Activated effector memory CD4-positive, alpha-beta T cell treated with Interleukin-2 at 50 U/mL for 16 hours (primary cell): ENCODE measurements at regions not wholly inside any gene's neighbourhood (a gene's known extent, or its start where the extent isn't known, plus 50 kb on each side); places are given as distances from the start of the nearest gene placed in this dataset.
"Not testable (repeated sequence)": the region's sequence is repeated elsewhere in the genome, so short reads cannot be mapped to it uniquely, and the experiment has no call there.

Experiments used
- DNase-seq: peaks from one replicate; pipeline ENCODE4 v3.0.0-alpha.2; 2020

DNA sequence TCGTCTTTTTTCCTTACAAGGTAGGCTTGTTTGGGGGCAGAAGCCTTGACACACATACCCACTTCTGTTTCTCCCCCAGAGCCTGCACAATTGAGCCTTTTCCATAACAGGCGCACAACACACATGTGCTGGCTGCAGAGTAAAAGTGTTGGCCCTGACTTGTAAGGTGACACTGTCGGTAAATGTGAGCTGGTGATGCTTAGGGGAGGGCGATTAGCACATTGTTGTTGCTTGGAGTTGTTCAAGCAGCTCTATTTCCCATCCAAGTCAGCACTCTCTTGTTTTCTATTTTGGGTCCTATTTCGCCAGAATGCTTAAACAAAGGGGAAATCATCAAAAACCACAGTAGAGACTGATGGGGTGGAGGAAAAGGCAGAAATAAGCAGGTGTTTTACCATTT lies 51.9 kb upstream of the PTPRJ start:
- no peak for DNase-seq

DNA sequence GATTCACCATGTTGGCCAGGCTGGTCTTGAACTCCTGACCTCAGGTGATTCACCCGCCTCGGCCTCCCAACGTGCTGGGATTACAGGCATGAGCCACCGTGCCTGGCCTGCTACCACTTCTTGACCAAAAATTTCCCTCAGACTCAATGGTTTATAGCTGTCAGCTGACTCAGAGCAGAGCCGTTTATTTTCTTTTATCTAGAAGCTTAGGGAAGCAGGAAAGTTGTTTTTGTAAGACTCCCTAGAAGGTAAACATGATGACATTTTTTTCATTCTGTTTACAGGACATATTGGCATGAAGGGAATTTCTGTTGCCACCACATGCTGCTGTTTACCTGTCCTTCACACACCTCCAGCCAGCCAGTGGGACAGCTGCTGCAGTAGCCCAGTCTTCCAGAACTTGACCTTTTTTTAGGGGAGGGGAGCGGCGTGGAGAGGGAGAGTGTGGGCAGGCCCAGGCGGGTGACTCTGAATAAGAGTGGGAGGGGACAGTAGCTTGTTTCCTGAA lies 56.1 kb upstream of the PTPRJ start:
- DNase-seq: no peak

DNA sequence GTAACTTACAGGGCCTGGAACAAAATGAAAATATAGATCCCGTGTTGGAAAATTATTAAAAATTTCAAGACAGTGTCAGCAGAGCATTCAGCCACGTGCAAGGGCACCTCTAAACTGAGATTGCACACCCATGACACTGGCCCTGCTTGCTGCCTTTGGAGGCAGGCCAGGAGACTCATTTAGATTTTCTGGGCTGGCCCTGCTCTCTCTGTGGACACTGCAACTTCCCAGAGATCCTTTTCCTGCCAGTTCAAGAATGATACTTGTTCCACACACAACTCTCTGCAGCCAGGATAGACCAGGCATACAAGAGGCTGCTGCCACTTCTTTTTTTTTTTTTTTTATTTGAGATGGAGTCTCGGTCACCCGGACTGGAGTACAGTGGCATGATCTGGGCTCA lies 56.7 kb upstream of the PTPRJ start:
- DNase-seq: no peak

DNA sequence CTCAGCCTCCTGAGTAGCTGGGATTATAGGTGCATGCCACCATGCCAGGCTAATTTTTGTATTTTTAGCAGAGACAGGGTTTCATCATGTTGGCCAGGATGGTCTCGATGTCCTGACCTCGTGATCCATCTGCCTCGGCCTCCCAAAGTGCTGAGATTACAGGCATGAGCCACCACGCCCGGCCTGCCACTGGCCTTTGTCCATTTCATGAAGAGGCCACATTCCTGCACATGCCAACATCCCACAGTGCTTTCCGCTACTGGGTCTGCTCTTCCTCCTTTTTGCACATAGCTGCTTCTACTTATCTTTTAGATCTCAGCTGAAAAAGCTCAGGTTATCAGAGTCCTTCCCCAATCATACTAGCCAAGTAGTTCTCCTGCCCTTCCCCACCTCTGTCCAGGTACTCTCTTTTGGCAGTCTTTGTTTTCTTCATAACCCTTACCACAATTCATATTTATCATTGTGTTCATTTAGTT lies 59.2 kb upstream of the PTPRJ start:
- not testable (repeated sequence) for DNase-seq

DNA sequence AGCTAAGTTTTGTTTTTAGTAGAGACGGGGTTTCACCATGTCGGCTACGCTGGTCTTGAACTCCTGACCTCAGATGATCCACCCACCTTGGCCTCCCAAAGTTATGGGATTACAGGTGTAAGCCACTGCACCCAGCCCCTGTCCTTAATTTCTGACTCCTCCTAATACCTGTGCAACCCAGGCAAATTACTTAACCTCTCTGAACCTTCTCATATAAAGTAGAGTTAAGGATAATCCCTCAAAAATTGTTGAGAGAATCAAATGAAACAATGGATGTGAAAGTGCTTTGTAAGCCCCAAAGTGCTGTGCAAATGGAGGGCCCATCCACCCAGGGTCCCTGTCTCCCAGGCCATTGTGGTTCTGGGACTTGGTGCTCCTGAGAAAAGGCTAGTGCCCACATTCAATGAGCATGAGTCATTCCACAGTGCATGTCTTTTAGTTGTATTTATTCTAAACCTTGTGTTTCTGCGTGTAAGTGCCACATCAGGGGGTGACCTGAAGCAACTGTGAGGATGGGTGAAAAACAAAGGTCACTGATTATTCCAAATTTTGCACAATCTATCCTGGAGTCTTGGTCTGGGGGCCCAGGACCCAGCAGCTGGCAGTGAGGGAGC lies 61.4 kb upstream of the PTPRJ start:
- no peak for DNase-seq

DNA sequence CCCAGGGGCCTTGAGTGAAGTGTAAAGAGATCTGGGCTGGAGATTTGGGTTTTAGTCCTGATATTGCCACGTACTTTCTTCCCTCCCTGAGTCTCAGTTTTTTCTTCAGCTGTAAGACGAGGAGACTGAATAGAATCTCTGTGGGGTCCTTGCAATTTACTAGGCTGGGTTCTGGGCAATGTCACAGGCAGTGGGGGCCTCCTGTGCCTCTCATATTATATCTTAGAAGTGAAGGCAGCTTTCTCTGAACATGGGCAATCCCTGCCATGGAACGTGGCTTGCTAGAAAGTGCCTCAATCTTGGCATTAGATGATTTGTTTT lies 62.0 kb upstream of the PTPRJ start:
- DNase-seq: no peak

DNA sequence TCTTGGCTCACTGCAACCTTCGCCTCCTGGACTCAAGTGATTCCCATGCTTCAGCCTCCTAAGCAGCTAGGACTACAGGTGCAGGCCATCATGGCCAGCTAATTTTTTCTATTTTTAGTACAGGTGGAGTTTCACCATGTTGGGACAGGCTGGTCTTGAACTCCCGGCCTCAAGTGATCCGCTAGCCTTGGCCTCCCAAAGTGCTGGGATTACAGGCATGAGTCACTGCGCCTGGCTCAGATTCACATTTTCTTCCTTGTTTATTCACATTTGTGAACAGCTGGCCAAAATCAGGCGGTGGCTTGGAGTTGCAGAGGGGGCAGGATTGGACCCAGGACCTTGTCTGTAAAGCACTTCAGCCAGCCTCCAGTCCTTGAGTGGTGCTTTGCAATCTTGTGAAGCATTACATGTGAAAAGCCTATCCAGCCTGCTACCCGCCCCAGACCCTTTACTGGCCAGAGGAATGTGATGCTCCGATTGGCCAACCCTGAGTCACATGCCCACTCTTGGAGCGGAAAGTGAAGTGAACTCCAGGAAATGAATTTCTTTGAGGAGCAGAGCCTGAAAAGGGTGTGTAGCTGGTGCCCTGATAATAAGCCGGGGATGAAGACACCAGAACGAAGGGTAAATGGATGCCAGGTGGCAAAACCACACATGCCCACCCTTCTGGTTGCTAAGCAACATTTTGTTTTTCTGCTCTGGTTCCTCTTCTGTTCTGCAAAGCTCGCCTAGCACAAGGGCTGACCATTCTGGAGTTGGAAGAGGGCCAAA lies 62.6 kb upstream of the PTPRJ start:
- DNase-seq: no peak

DNA sequence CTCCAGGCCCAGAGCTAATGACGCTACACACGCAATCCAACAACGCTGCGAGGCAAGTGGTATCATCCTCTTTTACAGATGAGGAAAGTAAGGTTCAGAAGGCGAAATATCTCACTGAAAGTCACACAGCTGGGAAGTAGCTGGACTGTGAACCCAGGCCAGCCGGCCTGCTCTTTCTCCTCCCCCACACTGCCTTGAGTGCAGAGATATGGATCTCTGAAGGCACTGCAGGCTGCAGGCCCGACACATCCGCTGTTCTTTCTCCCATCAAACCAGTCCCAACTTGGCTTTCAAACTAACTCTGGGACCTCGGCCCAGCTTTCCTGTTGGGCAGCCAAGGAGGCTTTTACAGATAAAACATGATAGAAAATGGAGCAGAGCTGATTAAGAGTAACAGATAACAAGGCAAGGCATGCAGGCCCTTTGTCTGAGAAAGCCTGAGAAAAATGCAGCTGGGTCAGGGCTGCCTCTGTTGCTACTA lies 64.0 kb upstream of the PTPRJ start:
- DNase-seq: no peak

DNA sequence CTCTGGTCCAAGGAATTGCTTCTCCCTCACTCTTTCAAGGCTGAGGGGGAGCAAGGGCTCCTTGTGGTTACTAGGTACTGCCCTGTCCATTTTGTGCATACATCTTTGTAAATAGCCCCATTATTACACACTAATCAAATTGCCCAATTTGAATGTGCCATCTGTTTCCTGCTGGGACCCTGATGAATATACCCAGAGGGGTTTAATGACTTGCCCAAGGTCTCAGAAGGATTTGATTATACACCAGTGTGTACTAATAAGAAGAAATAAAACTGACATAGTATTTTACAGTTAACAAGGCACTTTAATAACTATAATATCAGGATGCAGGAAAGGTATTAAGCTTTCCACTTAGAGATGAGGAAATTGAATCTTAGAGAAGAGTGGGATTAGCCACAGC lies 64.6 kb upstream of the PTPRJ start:
- DNase-seq: no peak

DNA sequence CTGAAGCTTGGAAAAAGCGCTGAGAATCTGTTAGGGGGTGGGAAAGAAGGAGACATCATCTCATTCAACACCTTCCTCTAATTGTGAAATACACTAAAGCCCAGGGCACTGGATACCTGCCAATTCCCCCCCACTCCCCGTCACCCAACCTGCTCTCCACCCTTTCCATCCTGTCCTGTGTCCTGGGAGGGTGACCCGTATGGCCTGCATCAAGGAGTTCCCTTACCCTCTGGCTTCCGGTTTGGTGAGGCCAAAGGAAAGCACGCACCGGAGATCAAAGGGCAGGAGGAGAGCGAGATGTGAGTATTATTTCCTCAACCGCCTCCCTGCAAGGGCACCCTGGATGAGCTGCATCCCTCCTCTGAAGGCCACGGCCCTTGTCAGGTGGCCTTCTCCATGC lies 65.0 kb upstream of the PTPRJ start:
- peak; percentile 15 for DNase-seq

DNA sequence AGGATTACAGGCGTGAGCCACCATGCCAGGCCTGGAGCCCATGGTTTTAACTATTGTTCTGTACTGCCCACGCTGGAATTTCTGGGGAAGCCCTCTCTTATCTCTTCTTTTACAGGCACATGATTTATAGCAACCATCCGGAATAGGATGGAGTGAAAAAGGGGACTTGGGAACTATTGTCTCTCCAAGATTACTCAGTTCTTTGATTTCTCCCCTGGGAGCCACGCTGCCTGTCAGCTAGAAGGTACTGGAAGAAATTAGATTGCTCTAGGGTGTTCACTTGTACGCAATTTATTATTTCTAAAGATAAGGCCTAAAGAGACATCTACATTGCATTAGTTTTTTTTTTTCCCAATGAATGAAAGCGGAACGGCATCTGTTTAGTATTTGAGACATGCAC lies 65.6 kb upstream of the PTPRJ start:
- no peak for DNase-seq

DNA sequence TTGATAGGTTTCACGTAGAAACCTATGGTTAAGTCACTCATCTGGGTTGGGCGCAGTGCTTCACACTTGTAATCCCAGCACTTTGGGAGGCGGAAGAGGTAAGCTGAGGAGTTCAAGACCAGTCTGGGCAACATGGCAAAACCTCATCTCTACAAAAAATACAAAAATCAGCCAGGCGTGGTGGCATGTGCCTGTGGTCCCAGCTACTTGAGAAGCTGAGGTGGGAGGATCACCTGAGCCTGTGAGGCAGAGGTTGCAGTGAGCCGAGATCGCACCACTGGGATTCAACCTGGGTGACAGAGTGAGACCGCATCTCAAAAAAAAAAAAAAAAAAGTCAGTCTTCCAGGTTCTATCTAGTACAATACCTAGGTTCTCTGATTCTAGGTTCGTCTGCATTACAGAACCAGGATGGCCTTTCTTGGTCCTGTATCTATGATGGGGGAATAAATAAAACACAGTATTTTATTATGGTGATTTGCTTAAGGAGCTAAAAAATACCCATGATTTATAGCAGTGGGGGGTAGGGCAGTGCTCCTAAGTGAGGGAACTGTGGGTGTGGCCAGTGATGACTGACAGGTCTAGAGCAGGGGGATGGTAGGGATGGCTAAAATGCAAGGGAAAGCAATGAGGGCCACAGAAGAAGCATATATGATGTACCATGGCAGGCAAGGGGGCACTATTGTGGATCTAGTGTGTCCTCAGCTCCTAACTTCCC lies 65.5 kb upstream of the NUP160 start:
- no peak for DNase-seq

DNA sequence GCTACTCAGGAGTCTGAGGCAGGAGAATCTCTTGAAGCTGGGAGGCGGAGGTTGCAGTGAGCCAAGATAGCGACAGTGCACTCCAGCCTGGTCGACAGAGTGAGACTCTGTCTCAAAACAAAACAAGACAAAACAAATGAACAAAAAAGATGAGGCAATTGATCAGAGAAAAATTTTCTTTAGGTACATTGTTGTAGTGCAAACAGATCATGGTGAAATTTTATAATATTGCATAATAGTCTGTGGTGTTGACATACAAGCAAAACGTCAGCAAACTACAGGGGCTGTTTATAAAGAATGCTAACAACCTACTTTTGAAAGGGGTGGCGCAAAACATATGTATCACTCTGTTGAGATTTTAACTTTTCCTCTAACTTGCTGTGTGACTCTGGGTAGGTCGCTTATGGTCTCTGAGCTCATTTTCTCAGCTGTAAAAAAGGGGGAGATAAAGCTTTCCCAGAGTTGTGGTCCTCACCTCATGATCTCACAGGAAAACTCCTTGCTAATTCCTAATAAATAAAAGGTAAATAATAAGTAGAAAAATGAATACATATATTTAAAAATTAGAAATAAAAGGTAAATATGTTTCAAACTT lies 64.8 kb upstream of the NUP160 start:
- DNase-seq: no peak

DNA sequence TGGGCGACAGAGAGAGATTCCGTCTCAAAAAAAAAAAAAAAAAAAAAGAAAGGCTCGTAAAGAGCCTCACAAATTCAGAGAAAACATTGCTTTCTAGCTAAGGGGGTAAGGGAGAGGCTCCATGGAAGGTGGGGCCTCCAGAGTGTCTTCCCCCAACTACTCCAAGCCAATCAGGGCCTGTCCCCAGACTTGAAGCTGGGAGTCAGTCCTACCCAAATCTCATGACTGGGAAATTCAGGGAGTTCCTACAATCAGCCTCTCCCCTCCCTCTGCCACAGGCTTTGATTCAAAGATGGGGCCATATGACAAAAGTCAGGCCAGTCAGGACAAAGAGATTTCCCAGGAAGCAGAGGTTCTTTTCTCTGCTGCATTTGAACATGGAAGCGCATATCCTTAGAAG lies 63.0 kb upstream of the NUP160 start:
- DNase-seq: no peak

DNA sequence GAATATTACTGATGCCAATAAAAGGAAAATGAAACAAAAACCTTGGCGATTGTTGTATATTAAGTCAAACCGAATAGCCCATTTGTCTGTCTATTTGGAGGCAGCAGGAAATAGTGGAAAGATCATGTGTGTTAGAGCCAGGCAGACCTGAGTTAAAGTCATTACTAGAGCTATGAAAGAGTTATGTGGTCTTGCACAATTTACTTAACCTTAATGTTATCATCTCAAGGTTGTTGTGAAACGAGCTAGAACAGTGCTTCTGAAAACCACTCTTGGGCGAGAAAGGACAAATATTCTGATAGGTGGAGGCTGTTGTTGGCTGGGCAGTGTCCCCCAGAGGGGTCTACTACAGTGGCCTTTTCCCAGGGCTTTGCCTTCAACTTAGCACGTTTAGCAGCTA lies 60.0 kb upstream of the NUP160 start:
- DNase-seq: no peak

DNA sequence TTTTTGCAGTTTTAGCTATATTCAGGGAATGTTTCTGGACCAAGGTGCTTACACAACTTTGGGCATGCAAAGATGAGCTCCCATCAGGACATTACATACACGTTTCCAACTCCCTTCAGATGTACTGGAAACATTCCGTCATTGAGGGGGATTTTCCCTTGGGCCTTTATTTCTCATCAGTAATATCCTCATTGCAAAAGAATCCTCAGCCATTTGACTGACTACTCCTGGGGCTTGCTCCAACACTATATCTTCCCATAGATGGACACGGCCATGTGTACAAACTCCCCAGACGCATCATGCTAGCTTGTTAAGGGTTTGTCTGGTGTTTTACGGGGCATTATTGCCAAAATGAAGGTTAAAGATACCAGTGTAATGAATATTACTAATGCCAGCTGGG lies 59.3 kb upstream of the NUP160 start:
- no peak for DNase-seq

DNA sequence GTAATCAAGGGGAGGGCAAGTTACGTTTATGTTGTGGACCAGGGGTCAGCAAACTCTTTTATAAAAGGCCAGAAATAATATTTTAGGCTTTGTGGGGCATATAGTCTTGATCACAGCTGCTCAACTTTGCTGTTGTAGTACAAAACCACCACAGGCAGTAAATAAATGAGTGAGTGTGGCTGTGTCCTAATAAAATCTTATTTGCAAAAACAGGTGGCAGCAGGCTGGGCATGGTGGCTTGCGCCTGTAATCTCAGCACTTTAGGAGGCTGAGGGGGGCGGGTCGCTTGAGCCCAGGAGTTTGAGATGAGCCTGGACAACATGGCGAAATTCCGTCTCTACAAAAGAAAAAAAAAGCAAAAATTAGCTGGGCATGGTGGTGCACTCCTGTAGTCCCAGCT lies 57.9 kb upstream of the NUP160 start:
- DNase-seq: no peak

DNA sequence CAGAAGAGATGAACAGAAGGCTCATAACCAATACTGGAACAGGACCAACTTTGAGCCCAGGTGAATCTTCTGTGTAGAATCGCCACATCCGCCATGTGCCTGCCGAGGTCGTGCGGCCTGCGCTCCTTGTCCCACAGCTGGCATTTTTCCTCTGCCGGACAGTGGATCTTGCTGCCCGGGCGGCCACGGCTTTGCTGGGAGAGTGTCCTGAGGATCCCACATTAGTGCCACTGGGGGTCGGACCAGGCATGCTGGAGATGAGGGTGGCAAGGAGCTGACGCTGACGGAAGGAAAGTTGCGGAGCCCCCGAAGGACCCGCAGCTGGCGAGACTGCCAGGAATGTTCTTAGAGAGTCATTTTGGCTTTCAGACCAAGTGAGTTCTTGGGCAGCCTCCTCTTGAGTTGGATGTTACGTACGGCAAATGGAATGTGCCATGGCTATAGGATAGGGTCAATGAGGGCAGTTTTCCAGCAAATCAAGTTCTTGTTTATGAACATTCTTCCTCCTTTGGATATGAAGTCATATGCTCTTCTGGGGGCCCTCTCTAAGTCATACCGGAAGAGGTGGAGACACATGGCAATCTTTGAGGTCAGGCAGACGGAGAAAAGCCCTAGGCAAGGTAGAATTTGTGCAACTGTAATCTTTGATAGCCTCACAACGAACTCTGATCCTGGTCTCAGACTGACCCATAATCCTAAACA lies 57.4 kb upstream of the NUP160 start:
- no peak for DNase-seq

DNA sequence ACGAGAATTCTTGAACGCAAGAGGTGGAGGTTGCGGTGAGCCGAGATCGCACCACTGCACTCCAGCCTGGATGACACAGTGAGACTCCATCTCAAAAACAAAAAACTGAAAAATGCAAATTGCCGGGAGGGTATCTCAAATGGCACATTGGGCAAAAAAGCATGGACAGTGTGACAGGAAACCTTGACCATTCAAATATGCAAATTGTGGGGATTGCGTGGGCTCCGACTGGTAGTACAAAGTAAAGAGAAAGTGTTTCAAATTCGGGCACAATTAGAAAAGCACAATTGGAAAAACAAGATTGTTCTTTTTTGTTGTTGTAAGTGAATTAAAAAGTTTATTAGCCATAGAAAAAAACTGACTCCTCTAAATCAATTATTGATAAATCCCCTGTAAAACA lies 56.7 kb upstream of the NUP160 start:
- no peak for DNase-seq

DNA sequence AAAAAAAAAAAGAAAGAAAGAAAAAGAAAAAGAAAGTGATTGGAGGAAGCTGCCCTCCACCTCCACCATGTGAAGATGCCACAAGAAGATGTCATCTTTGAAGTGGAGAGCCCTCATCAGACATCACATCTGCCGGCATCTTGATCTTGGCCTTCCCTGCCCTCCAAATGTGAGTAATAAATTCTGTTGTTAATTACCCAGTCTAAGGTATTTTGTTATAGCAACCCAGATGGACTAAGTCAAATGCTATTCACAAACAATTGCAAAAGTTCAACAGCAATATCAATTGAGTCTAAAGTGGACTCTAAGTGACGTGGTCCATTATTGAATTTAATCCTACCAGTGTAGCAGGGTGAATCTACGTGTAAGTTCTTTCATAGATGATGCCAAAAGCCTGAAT lies 55.9 kb upstream of the NUP160 start:
- DNase-seq: no peak

DNA sequence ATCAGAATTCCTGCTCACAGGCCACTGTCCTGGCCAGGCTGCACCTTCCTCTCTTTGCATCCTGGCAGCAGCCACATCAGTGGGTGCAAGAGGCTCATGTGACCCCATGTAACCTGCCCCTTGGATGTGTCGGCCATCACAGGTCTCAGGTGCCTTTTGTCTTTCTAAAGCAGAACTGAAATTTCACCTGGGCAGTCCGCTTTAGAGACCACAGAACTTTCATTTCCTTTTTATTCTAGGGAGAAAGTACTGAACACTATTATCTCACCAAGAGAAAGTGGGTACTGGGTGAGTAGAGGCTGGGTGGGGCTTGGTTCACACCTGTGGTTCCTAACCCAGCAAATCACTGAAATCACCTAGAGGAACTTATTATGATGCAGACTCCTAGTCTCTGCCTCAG lies 51.7 kb upstream of the NUP160 start:
- no peak for DNase-seq
